ENCODE measurements at regions not wholly inside any gene's neighbourhood (a gene's known extent, or its start where the extent isn't known, plus 50 kb on each side); places are given as distances from the start of the nearest gene placed in this dataset.

- ATAC-seq: no peak
- Mint-ChIP-seq H3K9me3 (peaks cover 11% of the 10 kb centered on the region), H3K27ac (no peak overlapping the region), H3K4me1 (no peaks in the 10 kb centered on the region), H3K4me3 (no peak overlapping the region), H3K36me3 (no peaks in the 10 kb centered on the region)
- no peak for DNase-seq (ENCODE audit: low spot score in 2 of 2)
Observed at GRCh38 chr15:98113327-98113726, 152.8 kb downstream of the ARRDC4 start.

GRCh38 chr15:98120561-98120960 is 160.1 kb downstream of the ARRDC4 start:
- no peaks in the 10 kb centered on the region for H3K4me1 Mint-ChIP-seq
- H3K27ac Mint-ChIP-seq: no peak overlapping the region
- peaks cover 4% of the 10 kb centered on the region for H3K9me3 Mint-ChIP-seq
- no peaks in the 10 kb centered on the region for H3K36me3 Mint-ChIP-seq
- no peak overlapping the region for H3K4me3 Mint-ChIP-seq
- DNase-seq (ENCODE audit: low spot score in 2 of 2) (no peak), ATAC-seq (no peak)

GRCh38 chr15:98121536-98121935 is 161.0 kb downstream of the ARRDC4 start:
- H3K27ac Mint-ChIP-seq: no peak overlapping the region

GRCh38 chr15:98121957-98122356 is 161.5 kb downstream of the ARRDC4 start:
- DNase-seq (ENCODE audit: low spot score in 2 of 2): no peak
- ATAC-seq: no peak
- Mint-ChIP-seq H3K4me3 (no peak overlapping the region), H3K4me1 (no peaks in the 10 kb centered on the region), H3K9me3 (peaks cover 4% of the 10 kb centered on the region), H3K27ac (no peak overlapping the region), H3K36me3 (no peaks in the 10 kb centered on the region)

More at GRCh38 chr15:98121536-98121935, 161.0 kb downstream of the ARRDC4 start:
- Mint-ChIP-seq H3K4me1 (no peaks in the 10 kb centered on the region), H3K9me3 (peaks cover 4% of the 10 kb centered on the region), H3K4me3 (no peak overlapping the region), H3K36me3 (no peaks in the 10 kb centered on the region)
- DNase-seq (ENCODE audit: low spot score in 2 of 2): no peak
- ATAC-seq: no peak

GRCh38 chr15:98123297-98123696 is 162.8 kb downstream of the ARRDC4 start:
- no peak for DNase-seq (ENCODE audit: low spot score in 2 of 2)
- Mint-ChIP-seq H3K9me3 (peaks cover 6% of the 10 kb centered on the region), H3K27ac (no peak overlapping the region), H3K4me3 (no peak overlapping the region), H3K36me3 (no peaks in the 10 kb centered on the region), H3K4me1 (no peaks in the 10 kb centered on the region)
- no peak for ATAC-seq

- no peak for DNase-seq (ENCODE audit: low spot score in 2 of 2)
- Mint-ChIP-seq H3K27ac (no peak overlapping the region), H3K4me3 (no peak overlapping the region), H3K36me3 (no peaks in the 10 kb centered on the region), H3K9me3 (peaks cover 3% of the 10 kb centered on the region), H3K4me1 (no peaks in the 10 kb centered on the region)
- no peak for ATAC-seq
Observed at GRCh38 chr15:98123834-98124233, 163.3 kb downstream of the ARRDC4 start.

GRCh38 chr15:98124581-98124980 is 164.1 kb downstream of the ARRDC4 start:
- no peak overlapping the region for H3K27ac Mint-ChIP-seq
- no peak for ATAC-seq
- no peaks in the 10 kb centered on the region for H3K4me1 Mint-ChIP-seq
- H3K36me3 Mint-ChIP-seq: no peaks in the 10 kb centered on the region
- no peak for DNase-seq (ENCODE audit: low spot score in 2 of 2)
- peaks cover 5% of the 10 kb centered on the region for H3K9me3 Mint-ChIP-seq
- H3K4me3 Mint-ChIP-seq: no peak overlapping the region

- ATAC-seq (no peak), DNase-seq (ENCODE audit: low spot score in 2 of 2) (no peak)
- H3K9me3 Mint-ChIP-seq: peaks cover 7% of the 10 kb centered on the region
- H3K27ac Mint-ChIP-seq: no peak overlapping the region
- H3K4me1 Mint-ChIP-seq: no peaks in the 10 kb centered on the region
- H3K4me3 Mint-ChIP-seq: no peak overlapping the region
- no peaks in the 10 kb centered on the region for H3K36me3 Mint-ChIP-seq
Observed at GRCh38 chr15:98126326-98127085, 166.0 kb downstream of the ARRDC4 start.

- no peak for ATAC-seq
- Mint-ChIP-seq H3K27ac (no peak overlapping the region), H3K9me3 (peaks cover 10% of the 10 kb centered on the region), H3K4me1 (no peaks in the 10 kb centered on the region), H3K4me3 (no peak overlapping the region), H3K36me3 (no peaks in the 10 kb centered on the region)
- DNase-seq (ENCODE audit: low spot score in 2 of 2): no peak
Observed at GRCh38 chr15:98127586-98127985, 167.1 kb downstream of the ARRDC4 start.

- DNase-seq (ENCODE audit: low spot score in 2 of 2): no peak
- H3K4me3 Mint-ChIP-seq: no peak overlapping the region
- no peak for ATAC-seq
- H3K9me3 Mint-ChIP-seq: peaks cover 14% of the 10 kb centered on the region
- no peaks in the 10 kb centered on the region for H3K4me1 Mint-ChIP-seq
- no peak overlapping the region for H3K27ac Mint-ChIP-seq
- no peaks in the 10 kb centered on the region for H3K36me3 Mint-ChIP-seq
Observed at GRCh38 chr15:98131924-98132323, 171.4 kb downstream of the ARRDC4 start.

GRCh38 chr15:98134905-98135304 is 174.4 kb downstream of the ARRDC4 start:
- no peaks in the 10 kb centered on the region for H3K4me1 Mint-ChIP-seq
- H3K27ac Mint-ChIP-seq: no peak overlapping the region
- H3K36me3 Mint-ChIP-seq: no peaks in the 10 kb centered on the region
- H3K9me3 Mint-ChIP-seq: peaks cover 13% of the 10 kb centered on the region
- no peak overlapping the region for H3K4me3 Mint-ChIP-seq
- ATAC-seq (no peak), DNase-seq (ENCODE audit: low spot score in 2 of 2) (no peak)

- Mint-ChIP-seq H3K27ac (no peak overlapping the region), H3K36me3 (no peaks in the 10 kb centered on the region), H3K4me1 (no peaks in the 10 kb centered on the region), H3K4me3 (no peak overlapping the region), H3K9me3 (peaks cover 8% of the 10 kb centered on the region)
- DNase-seq (ENCODE audit: low spot score in 2 of 2) (no peak), ATAC-seq (no peak)
Observed at GRCh38 chr15:98138910-98139309, 178.4 kb downstream of the ARRDC4 start.

GRCh38 chr15:98139337-98139736 is 178.8 kb downstream of the ARRDC4 start:
- H3K4me3 Mint-ChIP-seq: no peak overlapping the region
- H3K36me3 Mint-ChIP-seq: no peaks in the 10 kb centered on the region
- peaks cover 8% of the 10 kb centered on the region for H3K9me3 Mint-ChIP-seq
- no peak overlapping the region for H3K27ac Mint-ChIP-seq
- no peak for DNase-seq (ENCODE audit: low spot score in 2 of 2)
- ATAC-seq: no peak
- H3K4me1 Mint-ChIP-seq: no peaks in the 10 kb centered on the region

- Mint-ChIP-seq H3K36me3 (no peaks in the 10 kb centered on the region), H3K27ac (no peak overlapping the region), H3K4me3 (no peak overlapping the region), H3K4me1 (no peaks in the 10 kb centered on the region), H3K9me3 (peaks cover 5% of the 10 kb centered on the region)
- DNase-seq (ENCODE audit: low spot score in 2 of 2) (no peak), ATAC-seq (no peak)
Observed at GRCh38 chr15:98142572-98142971, 182.1 kb downstream of the ARRDC4 start.

- no peak overlapping the region for H3K27ac Mint-ChIP-seq
- ATAC-seq (no peak), DNase-seq (ENCODE audit: low spot score in 2 of 2) (no peak)
Observed at GRCh38 chr15:98143116-98143515, 182.6 kb downstream of the ARRDC4 start.

GRCh38 chr15:98144388-98144787 is 183.9 kb downstream of the ARRDC4 start:
- H3K9me3 Mint-ChIP-seq: peaks cover 2% of the 10 kb centered on the region
- ATAC-seq (no peak), DNase-seq (ENCODE audit: low spot score in 2 of 2) (no peak)

More at GRCh38 chr15:98143116-98143515, 182.6 kb downstream of the ARRDC4 start:
- Mint-ChIP-seq H3K9me3 (peaks cover 5% of the 10 kb centered on the region), H3K4me3 (no peak overlapping the region), H3K4me1 (no peaks in the 10 kb centered on the region), H3K36me3 (no peaks in the 10 kb centered on the region)

More at GRCh38 chr15:98144388-98144787, 183.9 kb downstream of the ARRDC4 start:
- no peaks in the 10 kb centered on the region for H3K36me3 Mint-ChIP-seq
- no peak overlapping the region for H3K27ac Mint-ChIP-seq
- H3K4me3 Mint-ChIP-seq: no peak overlapping the region
- no peaks in the 10 kb centered on the region for H3K4me1 Mint-ChIP-seq

Measured in stimulated activated effector memory CD8-positive, alpha-beta T cell treated with anti-CD3 and anti-CD28 coated beads, Interleukin-12 subunit alpha, Interleukin-12 subunit beta, amount 100 ng/mL, for 72 hours (primary cell).